Esophagus (tissue), 2 donors: ENCODE measurements at regions not wholly inside any gene's neighbourhood (a gene's known extent, or its start where the extent isn't known, plus 50 kb on each side); places are given as distances from the start of the nearest gene placed in this dataset.

Source experiments
- H3K27ac ChIP-seq, 2 donors: one replicate each; pipeline ENCODE4 v1.5.1; 2013; ENCODE audit warnings: low read depth in 2 of 2, mild to moderate bottlenecking in 2 of 2, inconsistent platforms in 1 of 2, low read length in 1 of 2, moderate library complexity in 1 of 2
- H3K27me3 ChIP-seq, 2 donors: one replicate each; pipeline ENCODE4 v1.6.1; 2013; ENCODE audit warnings: low read length in 2 of 2, control low read depth in 1 of 2, mild to moderate bottlenecking in 1 of 2; ENCODE audit not compliant: insufficient read depth in 2 of 2, control insufficient read depth in 1 of 2
- H3K36me3 ChIP-seq, 2 donors: one replicate each; pipeline ENCODE4 v1.6.1; 2013; ENCODE audit warnings: low read length in 1 of 2; ENCODE audit not compliant: control insufficient read depth in 2 of 2, insufficient read depth in 2 of 2
- H3K4me1 ChIP-seq, 2 donors: one replicate each; pipeline ENCODE4 v1.6.1; 2013; ENCODE audit warnings: low read length in 1 of 2; ENCODE audit not compliant: control insufficient read depth in 2 of 2, insufficient read depth in 2 of 2
- H3K4me3 ChIP-seq, 2 donors: one replicate each; pipeline ENCODE4 v1.5.1; 2013; ENCODE audit warnings: low read length in 2 of 2, mild to moderate bottlenecking in 2 of 2, low read depth in 1 of 2, moderate library complexity in 1 of 2
- H3K9me3 ChIP-seq, 2 donors: one replicate each; pipeline ENCODE4 v1.6.1; 2013; ENCODE audit warnings: mild to moderate bottlenecking in 2 of 2, low read depth in 1 of 2, low read length in 1 of 2, moderate library complexity in 1 of 2; ENCODE audit not compliant: control insufficient read depth in 2 of 2, insufficient read depth in 1 of 2
- WGBS, 2 donors: extraction: QIAGEN DNeasy Blood & Tissue Kit; methylation state at CpG; one replicate each; pipeline ENCODE4 v1.1.7; 2013; 5-methylcytosine and 5-hydroxymethylcytosine counted together
- donor health status: healthy with polysubstance abuse.
- donor health status: Bipolar disorder and iron deficiency.

DNA sequence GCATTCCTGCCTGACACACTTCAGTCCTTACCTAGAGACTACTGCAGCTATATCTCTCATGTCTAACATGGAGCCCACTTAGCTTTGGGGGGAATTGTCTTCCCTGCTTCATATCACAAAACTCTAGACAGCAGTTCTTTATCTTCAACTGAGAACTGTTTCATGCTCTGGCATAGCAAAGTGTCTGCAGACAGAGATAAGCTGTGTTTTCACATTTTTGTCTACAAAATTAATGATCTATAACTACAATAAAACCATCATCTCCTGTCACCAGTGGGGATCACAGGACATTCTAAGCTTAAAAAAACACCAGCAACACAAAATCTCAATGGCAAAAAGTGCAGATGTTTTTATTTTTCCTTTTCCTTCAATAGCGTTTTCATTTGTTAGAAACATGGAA is 137.1 kb upstream of the VRK1 start:
- Histone ChIP-seq H3K9me3 (no peaks in the 10 kb centered on the region), H3K36me3 (no peaks in the 10 kb centered on the region), H3K4me3 (no peak overlapping the region), H3K4me1 (peaks cover 0 to 4% of the 10 kb centered on the region in 2 donors), H3K27ac (no peak overlapping the region), H3K27me3 (no peaks in the 10 kb centered on the region)
- WGBS, 2 donors, result 33 to 47% methylated on average over 1 of the region's 1 CpG

DNA sequence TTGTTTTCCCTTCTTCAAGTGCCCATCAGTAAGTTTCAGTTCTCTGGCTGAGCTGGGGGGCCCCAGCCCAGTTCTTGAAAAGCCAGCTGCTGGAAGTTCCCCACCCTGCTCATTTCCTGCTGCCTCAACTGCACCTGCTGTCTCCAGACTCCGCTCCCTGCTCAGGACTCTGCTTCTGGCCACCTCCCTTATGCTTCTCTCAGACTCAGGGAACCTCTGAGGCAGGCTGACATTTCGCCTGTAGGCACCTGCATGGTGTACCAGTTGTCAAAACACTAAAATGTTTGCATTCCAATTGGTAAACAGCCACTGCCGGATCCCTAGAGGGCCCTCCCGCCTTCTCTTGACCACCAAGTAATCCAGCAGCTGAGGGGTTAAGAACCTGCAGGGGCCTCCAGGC is 136.5 kb upstream of the VRK1 start:
- H3K4me3 ChIP-seq, result no peak overlapping the region
- H3K36me3 ChIP-seq, result no peaks in the 10 kb centered on the region
- H3K4me1 ChIP-seq, result peaks cover 0 to 4% of the 10 kb centered on the region in 2 donors
- WGBS, 2 donors, result 53 to 54% methylated on average over 4 of the region's 4 CpGs
- H3K27me3 ChIP-seq, result no peaks in the 10 kb centered on the region
- no peak overlapping the region for H3K27ac ChIP-seq
- no peaks in the 10 kb centered on the region for H3K9me3 ChIP-seq

DNA sequence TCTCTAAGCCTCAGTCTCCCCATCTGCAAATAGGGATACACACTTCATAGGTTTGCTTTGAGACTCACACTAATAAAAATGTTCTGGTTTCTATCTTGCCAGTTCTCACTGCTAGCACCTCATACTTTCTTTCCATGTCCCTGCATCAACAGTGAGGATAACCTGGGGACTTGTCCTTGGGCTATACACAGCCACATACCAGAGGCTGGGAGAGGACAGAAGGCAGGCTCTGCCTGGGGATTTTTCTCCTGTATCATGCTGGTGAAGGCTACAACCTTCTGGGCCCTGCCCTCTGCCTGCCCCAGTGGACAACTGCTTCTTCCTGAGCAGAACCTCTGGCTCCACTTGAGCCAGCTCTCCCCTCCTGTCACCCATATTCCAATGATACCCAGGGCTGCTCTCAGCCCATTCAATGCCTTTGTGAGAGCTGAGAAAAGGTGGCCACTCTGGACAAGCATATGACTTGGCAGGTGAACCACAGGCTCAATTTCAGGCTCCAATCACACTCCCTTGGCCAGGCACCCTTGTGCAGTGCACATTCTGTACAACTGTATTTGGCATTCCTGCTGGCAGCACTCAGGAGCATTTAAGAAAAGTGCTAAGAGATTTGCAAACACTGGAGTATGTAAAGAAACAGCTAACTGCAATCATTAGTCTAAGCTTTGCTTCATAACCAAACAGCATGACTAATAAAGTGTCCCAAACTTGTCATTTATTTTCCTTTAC is 135.8 kb upstream of the VRK1 start:
- no peaks in the 10 kb centered on the region for H3K27me3 ChIP-seq
- H3K9me3 ChIP-seq, result no peaks in the 10 kb centered on the region
- peak overlapping the region in 1 of 2 donors; percentile 50 for H3K27ac ChIP-seq
- no peak overlapping the region for H3K4me3 ChIP-seq
- H3K4me1 ChIP-seq, result peaks cover 0 to 4% of the 10 kb centered on the region in 2 donors
- H3K36me3 ChIP-seq, result no peaks in the 10 kb centered on the region

DNA sequence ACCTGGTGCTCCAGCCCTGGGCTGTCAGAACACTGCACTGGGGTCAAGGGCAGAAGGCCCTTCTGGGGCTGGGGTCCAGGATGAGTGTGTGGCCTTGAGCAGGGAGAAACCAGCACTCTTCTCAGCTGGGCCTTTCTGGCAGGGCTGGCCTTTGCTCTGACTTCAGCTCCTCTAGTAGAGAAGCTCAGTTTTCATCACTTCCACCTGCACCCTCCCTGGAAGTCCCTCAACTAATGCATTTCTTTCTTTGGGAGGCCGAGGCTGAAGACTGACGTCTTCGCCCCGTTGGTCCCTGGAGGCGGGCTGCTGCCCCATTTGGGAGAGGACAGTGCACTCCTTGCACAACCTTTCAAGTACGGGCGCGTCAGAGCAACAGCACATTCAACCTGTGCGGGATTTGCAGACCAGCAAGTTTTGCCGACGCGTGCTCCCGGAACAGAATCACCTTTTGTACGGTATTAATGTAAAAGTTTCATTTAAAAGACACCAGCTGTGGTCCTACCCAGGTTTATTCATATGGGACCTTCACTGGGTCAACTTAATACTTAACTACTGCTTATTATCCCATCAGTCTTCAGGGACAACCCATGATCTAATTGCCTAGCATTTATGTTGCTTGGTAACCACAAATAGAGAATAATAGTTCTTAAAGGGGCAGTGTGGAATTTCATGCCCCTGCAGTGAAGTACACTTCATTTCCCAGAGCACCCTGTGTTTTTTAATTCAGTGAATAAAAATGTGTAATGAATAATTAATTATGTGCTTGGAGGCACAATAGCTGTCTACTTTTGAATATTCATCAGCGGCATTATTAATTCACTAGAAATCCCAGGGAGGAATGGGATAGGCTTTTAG is 134.8 kb upstream of the VRK1 start:
- H3K27ac ChIP-seq, result peak overlapping the region; percentile 13 to 56
- WGBS, 2 donors, result 36 to 45% methylated on average over 15 of the region's 15 CpGs

DNA sequence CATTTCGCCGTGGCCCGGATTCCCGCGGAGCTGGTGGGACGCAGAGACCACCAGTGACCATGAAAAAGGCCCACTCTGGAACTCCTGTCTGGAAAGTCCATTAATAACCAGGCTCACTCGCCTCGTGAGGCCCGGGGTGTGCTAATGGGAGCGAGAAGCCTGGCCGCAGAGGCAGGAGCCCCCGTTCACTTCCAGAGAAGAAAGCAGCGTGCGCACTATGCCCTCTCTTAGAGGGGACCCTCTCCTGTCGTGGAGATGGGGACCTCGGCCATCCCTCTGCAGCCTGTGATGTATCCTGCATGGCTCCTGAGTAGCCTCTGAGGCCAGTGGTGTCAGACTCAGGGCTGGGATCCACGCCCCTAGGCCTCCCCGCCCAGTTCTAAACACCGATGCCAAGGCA is 134.1 kb upstream of the VRK1 start:
- Histone ChIP-seq H3K9me3 (no peaks in the 10 kb centered on the region), H3K27me3 (no peaks in the 10 kb centered on the region), H3K4me1 (peaks cover 0 to 4% of the 10 kb centered on the region in 2 donors), H3K4me3 (no peak overlapping the region), H3K27ac (no peak overlapping the region), H3K36me3 (no peaks in the 10 kb centered on the region)
- WGBS, 2 donors, result 78 to 79% methylated on average over 19 of the region's 19 CpGs

More for the DNA sequence above, 134.8 kb upstream of the VRK1 start:
- peaks cover 0 to 4% of the 10 kb centered on the region in 2 donors for H3K4me1 ChIP-seq
- H3K9me3 ChIP-seq, result no peaks in the 10 kb centered on the region
- H3K36me3 ChIP-seq, result no peaks in the 10 kb centered on the region
- H3K27me3 ChIP-seq, result no peaks in the 10 kb centered on the region
- H3K4me3 ChIP-seq, result no peak overlapping the region

DNA sequence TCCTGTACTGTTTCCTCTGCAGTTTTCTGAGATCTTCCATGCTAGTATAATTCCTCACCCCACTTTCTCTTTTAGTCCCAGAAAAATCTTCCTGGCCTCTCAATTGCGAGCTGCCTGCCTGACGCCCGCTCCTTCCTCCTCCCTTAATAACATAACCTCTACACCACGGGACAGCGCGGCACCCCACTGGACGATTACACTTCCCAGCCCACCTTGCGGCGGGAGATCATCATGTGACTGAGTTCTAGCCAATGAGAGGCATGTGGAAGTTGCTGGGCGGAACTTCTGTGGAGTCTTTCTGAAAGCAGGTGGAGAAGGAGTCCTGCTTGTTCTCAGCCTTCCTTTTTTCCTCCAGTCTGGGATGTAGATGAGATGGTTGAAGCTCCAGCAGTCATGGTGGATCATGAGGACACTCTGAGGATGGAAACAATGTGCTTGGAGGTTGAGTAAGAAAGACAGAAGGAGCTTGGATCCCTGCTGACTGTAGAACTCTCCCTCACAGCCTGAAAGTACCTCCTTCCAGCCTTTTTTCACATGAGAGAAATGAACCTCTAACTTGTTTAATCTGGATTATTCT is 133.6 kb upstream of the VRK1 start:
- no peak overlapping the region for H3K27ac ChIP-seq
- no peaks in the 10 kb centered on the region for H3K27me3 ChIP-seq
- 80 to 83% methylated on average over 10 of the region's 10 CpGs for WGBS, 2 donors
- H3K4me1 ChIP-seq, result peaks cover 0 to 4% of the 10 kb centered on the region in 2 donors
- no peak overlapping the region for H3K4me3 ChIP-seq
- H3K36me3 ChIP-seq, result no peaks in the 10 kb centered on the region
- H3K9me3 ChIP-seq, result no peaks in the 10 kb centered on the region

GRCh38 chr14:96666088-96666487 is 131.1 kb upstream of the VRK1 start:
- Histone ChIP-seq H3K27ac (no peak overlapping the region), H3K27me3 (no peaks in the 10 kb centered on the region), H3K4me3 (no peak overlapping the region), H3K36me3 (no peaks in the 10 kb centered on the region), H3K9me3 (no peaks in the 10 kb centered on the region), H3K4me1 (peaks cover 0 to 4% of the 10 kb centered on the region in 2 donors)
- 74 to 76% methylated on average over 6 of the region's 6 CpGs for WGBS, 2 donors

GRCh38 chr14:96670391-96670790 is 126.8 kb upstream of the VRK1 start:
- no peaks in the 10 kb centered on the region for H3K4me1 ChIP-seq
- no peaks in the 10 kb centered on the region for H3K36me3 ChIP-seq
- WGBS, 2 donors, result 76 to 81% methylated on average over 2 of the region's 2 CpGs

GRCh38 chr14:96671218-96671617 is 126.0 kb upstream of the VRK1 start:
- H3K27ac ChIP-seq, result no peak overlapping the region
- no peaks in the 10 kb centered on the region for H3K27me3 ChIP-seq
- no peaks in the 10 kb centered on the region for H3K36me3 ChIP-seq
- 50 to 68% methylated on average over 3 of the region's 3 CpGs for WGBS, 2 donors
- no peak overlapping the region for H3K4me3 ChIP-seq
- no peaks in the 10 kb centered on the region for H3K4me1 ChIP-seq
- no peaks in the 10 kb centered on the region for H3K9me3 ChIP-seq

More at GRCh38 chr14:96670391-96670790, 126.8 kb upstream of the VRK1 start:
- no peaks in the 10 kb centered on the region for H3K27me3 ChIP-seq
- no peak overlapping the region for H3K4me3 ChIP-seq
- no peak overlapping the region for H3K27ac ChIP-seq
- H3K9me3 ChIP-seq, result no peaks in the 10 kb centered on the region
